GM21360 (cell line): ENCODE measurements at regions not wholly inside any gene's neighbourhood (a gene's known extent, or its start where the extent isn't known, plus 50 kb on each side); places are given as distances from the start of the nearest gene placed in this dataset.
"Not testable (repeated sequence)": the region's sequence is repeated elsewhere in the genome, so short reads cannot be mapped to it uniquely, and the experiment has no call there.

Experiments used
- ATAC-seq: cut with Tn5 transposase; IDR thresholded peaks from one replicate; pipeline ENCODE4 v1.9.1; 2021; ENCODE audit warnings: mild to moderate bottlenecking, moderate library complexity; ENCODE audit not compliant: unreplicated experiment

- ATAC-seq = no peak
Measured at GRCh38 chr12:91511795-91512420, 329.3 kb upstream of the DCN start.

DNA sequence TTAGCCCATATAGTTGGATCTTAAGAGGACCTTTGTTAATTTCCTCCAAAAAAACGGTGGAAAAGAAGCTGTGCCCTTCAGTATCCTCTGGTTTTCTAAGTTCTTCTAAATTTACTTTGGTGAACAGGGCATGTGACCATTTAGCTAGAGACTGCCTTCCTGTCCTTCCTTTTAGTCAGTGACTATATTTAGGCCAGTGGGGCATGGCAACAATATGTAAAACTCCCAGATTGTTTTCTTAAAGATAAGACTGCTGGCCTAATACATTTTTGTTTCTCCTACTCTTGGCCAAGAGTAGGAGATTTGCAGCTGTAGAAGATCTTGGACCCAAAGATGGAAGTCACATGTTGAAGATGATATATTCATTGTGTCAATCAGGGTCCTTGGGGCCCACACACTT lies 325.1 kb upstream of the DCN start:
- ATAC-seq = no peak

DNA sequence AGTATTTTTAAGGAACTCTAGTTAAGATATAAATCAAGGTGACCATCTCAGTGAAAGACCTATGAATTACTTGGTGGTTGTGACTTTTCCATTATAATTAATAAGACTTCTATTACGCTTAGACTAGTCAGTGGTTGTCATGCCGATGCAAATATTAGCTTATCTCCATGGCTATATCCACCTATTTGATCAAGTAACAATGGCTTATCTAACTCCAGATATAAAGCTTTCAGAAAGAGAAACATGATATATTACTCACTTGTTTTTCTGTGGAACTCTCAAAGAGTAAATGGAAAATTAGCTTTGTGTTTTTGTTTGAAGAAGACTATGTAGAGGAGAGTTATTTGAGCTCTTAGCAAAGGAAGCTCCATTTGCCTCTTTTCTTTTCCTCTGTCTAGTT lies 323.8 kb upstream of the DCN start:
- no peak for ATAC-seq

GRCh38 chr12:91505006-91505405 lies 322.4 kb upstream of the DCN start:
- ATAC-seq = no peak

- no peak for ATAC-seq
Measured at GRCh38 chr12:91502208-91502607, 319.6 kb upstream of the DCN start.

DNA sequence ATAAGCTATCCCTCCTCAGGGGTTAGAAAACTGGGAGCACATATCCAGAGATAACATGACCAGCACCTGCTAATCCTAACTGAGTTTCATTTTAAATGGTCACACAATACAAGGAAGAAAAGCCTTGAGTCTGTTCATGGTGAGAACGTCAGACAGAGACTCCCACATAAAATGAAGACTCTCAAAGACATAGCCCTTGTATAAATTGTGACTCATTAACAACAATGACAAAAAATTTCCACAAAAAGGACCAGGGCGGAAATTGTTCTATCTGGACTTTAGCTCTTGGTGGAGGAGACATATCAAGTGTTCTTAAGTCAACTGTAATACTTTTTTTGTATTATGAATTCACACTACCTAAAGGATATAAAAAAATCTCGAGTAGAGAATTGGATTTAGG lies 313.7 kb upstream of the DCN start:
- no peak for ATAC-seq

- ATAC-seq = no peak
Measured at GRCh38 chr12:91493308-91493707, 310.7 kb upstream of the DCN start.

- no peak for ATAC-seq
Measured at GRCh38 chr12:91492648-91493047, 310.0 kb upstream of the DCN start.

DNA sequence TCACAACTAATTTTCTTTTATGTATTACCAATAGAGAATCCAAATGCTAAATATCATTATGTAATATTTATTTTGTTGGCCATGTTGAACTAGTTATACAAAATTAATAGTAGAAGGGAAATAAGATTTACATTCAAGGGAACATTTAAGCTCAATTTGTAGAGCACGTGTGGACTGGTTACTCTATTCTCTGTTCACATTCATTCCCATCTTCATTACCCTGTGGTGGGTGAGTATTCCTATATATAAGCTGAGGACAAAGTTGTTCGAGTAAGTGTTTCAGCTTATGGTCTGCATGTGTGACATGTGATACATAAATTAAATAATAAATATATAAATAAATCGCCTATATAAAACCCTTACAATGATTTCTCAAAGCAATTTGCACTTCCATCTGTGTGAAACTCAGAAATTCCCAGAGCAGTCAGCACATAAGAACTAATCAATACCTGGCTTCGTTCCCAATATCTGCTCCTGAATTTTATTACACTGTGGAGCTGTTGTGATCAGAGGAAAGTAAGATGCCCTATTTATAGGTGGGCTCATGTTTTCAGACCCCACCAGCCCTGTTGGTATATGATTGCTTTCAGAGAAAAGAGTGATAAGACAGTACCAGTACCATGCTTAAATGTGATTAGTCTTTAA lies 308.2 kb upstream of the DCN start:
- ATAC-seq = no peak

- no peak for ATAC-seq
Measured at GRCh38 chr12:91483471-91483985, 300.9 kb upstream of the DCN start.

DNA sequence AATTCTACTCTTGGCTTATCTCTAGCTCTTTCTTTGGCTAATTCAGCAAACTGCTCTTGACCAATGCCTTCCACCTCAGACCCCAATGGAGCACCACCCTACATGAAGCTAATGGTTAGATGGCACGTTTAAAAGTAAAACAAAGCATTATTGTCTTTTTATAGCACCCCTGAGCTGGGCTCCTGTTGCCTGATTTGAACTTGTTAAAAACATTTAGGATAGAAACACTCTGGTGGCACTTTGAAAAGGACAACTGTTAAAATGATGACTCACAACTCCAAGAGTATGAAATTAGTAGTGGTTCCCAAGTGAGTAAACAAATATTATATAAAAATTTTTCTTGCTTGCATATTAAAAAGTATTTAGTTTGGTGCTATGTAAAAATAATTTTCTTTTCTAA lies 299.6 kb upstream of the DCN start:
- no peak for ATAC-seq

- ATAC-seq = no peak
Measured at GRCh38 chr12:91478500-91478899, 295.9 kb upstream of the DCN start.

GRCh38 chr12:91467686-91468085 lies 285.1 kb upstream of the DCN start:
- no peak for ATAC-seq

- no peak for ATAC-seq
Measured at GRCh38 chr12:91461061-91461460, 278.4 kb upstream of the DCN start.

DNA sequence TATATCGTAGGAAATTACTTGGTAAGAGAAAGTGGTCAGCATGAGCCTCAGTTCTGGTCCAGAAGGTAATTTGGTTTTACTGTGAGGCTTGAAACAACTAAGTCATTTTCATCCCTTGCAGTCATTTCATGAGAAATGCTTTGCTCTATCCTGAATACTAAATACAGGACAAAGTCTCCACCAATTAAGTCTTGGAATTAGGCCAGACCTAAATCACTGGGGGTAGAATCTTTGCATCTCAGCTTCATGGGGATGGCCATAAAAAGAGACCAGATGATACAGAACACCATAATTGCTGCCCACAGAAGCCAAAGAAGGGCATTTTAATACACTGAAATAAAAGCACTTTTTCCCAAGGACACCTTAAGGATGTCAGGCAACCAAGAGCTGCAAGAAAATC lies 277.9 kb upstream of the DCN start:
- ATAC-seq = no peak

GRCh38 chr12:91455321-91455720 lies 272.7 kb upstream of the DCN start:
- no peak for ATAC-seq

DNA sequence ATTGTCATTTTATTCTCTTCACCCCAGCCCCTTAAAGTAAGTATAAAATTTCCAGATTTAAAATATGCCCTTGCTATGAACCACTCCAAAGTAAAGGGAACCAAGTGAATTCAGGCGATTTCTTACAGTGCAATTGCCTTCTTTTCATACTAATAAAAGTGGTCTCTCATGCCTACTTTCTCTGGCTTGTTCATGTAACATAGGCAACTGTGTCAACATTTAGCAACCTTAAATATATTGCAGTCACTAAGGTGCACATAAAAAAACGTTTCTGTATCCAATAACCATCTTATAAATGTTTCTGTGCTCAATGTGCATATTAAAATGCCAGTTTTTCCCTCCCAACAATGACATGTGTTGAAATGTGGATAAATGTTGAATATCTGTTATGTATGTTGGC lies 271.6 kb upstream of the DCN start:
- ATAC-seq = no peak

DNA sequence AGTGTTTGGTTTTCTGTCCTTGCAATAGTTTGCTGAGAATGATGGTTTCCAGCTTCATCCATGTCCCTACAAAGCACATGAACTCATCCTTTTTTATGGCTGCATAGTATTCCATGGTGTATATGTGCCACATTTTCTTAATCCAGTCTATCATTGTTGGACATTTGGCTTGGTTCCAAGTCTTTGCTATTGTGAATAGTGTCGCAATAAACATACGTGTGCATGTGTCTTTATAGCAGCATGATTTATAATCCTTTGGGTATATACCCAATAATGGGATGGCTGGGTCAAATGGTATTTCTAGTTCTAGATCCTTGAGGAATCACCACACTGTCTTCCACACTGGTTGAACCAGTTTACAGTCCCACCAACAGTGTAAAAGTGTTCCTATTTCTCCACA lies 269.8 kb upstream of the DCN start:
- ATAC-seq = not testable (repeated sequence)

DNA sequence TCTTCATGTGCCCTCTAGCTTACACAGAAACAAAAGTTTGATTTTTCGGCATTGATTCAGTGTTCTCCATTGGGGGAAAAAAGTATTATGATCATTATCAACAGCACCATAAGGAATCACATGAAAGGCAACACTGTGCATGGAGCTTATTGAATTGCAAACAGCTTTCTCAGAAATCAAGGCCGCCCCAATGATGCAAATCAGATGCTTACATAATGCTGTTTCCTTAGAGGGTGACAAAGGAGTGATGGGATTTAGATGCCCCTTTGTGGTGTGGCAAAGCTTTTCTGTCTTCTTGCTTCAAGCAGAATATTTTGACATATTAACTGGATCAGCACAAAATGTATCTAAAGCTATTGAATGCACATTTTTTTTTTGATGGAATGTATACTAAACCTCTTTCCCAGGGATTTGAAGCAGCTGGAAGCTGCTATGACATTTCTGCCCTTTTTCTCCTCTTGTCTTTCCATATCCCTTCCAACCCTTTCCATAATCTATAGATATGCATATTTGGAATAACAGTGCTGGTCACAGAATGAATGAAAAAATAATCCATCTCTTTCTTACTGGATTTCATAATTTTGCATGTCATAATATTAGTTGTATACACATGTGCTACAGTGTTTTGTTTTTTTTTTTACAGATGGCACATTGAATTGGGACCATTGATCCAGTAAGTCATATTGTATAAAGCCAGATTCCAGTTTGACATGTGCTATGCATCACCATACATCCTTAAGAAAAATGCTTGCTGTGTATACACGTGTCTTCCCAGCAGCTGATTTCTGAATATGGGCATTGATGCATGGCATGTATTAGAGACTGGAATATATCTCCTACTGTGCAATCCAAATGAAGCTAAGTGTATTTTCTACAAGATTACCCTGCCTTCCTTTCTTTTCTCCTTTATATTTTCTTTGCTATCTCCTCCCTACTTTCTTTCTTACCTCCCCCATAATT lies 259.7 kb upstream of the DCN start:
- no peak for ATAC-seq

- ATAC-seq = no peak
Measured at GRCh38 chr12:91441246-91441645, 258.6 kb upstream of the DCN start.

GRCh38 chr12:91434081-91434480 lies 251.5 kb upstream of the DCN start:
- ATAC-seq = no peak

GRCh38 chr12:91432755-91433154 lies 250.1 kb upstream of the DCN start:
- ATAC-seq = no peak
